Activated naive CD4-positive, alpha-beta T cell treated with anti-CD3 and anti-CD28 coated beads, Interleukin-2, amount 50 U/mL, for 16 hours (primary cell): ENCODE measurements at regions not wholly inside any gene's neighbourhood (a gene's known extent, or its start where the extent isn't known, plus 50 kb on each side); places are given as distances from the start of the nearest gene placed in this dataset.

Experiments
- DNase-seq: peaks from one replicate; pipeline ENCODE4 v3.0.0-alpha.2; 2020

- DNase-seq: no peak
Measured at GRCh38 chr2:123195957-123196356, 829.1 kb upstream of the CNTNAP5 start.

- no peak for DNase-seq
Measured at GRCh38 chr2:123200035-123200434, 825.1 kb upstream of the CNTNAP5 start.

GRCh38 chr2:123207245-123207644 is 817.8 kb upstream of the CNTNAP5 start:
- no peak for DNase-seq

- DNase-seq: no peak
Measured at GRCh38 chr2:123209202-123209601, 815.9 kb upstream of the CNTNAP5 start.

GRCh38 chr2:123211181-123211580 is 813.9 kb upstream of the CNTNAP5 start:
- DNase-seq: no peak

- DNase-seq: no peak
Measured at GRCh38 chr2:123245156-123245555, 779.9 kb upstream of the CNTNAP5 start.

- DNase-seq: no peak
Measured at GRCh38 chr2:123258877-123259539, 766.1 kb upstream of the CNTNAP5 start.

GRCh38 chr2:123262856-123263255 is 762.2 kb upstream of the CNTNAP5 start:
- no peak for DNase-seq

GRCh38 chr2:123283431-123283830 is 741.7 kb upstream of the CNTNAP5 start:
- no peak for DNase-seq

- DNase-seq: no peak
Measured at GRCh38 chr2:123303731-123304130, 721.4 kb upstream of the CNTNAP5 start.
